ENCODE measurements at regions not wholly inside any gene's neighbourhood (a gene's known extent, or its start where the extent isn't known, plus 50 kb on each side); places are given as distances from the start of the nearest gene placed in this dataset.

DNA sequence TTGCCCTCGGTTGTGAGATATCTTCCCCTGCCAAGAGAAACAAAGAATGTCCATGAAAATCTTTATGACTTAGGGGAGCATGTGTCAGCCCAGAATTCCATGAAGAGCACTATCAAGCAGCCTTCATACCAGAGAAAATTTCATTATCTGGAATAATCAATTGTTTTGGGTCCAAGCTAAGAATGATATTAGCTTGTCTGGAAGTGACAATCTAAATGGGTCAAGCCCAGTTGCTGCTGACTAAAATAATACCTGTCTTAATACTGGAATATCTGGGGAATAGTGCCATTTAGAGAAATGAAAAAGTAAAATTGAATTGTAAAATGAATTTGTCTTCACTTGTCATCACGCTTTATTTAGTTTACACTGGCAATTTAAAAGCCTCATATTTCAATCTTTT lies 407.4 kb downstream of the PLA2G4A start:
- H3K4me3 Mint-ChIP-seq, result no peak overlapping the region
- no peak overlapping the region for H3K4me2 ChIP-seq
- no peaks in the 10 kb centered on the region for H3F3A ChIP-seq (replicated peaks; ENCODE audit: low read depth)
- no peak overlapping the region for H3K27ac ChIP-seq (ENCODE audit: low read depth)
- no peak overlapping the region for H3K27ac Mint-ChIP-seq
- DNase-seq (ENCODE audit: low spot score) (no peak), ATAC-seq (no peak)
- no peaks in the 10 kb centered on the region for H3K36me3 Mint-ChIP-seq (ENCODE audit: low read depth)
- no peaks in the 10 kb centered on the region for H3K27me3 Mint-ChIP-seq (ENCODE audit: insufficient read depth, low read depth, poor library complexity)
- H4K20me1 ChIP-seq (replicated peaks; ENCODE audit: insufficient read depth), result no peaks in the 10 kb centered on the region
- no peaks in the 10 kb centered on the region for H3K9me3 Mint-ChIP-seq
- H3K4me1 ChIP-seq (ENCODE audit: insufficient read depth), result peaks cover 4% of the 10 kb centered on the region; the same call in 1 of the 2 replicates
- peaks cover 8% of the 10 kb centered on the region; the same call in 2 of the 3 replicates for H3K4me1 Mint-ChIP-seq
- no peaks in the 10 kb centered on the region for H3K9me2 ChIP-seq (ENCODE audit: insufficient read depth)
- H3K27me3 ChIP-seq (ENCODE audit: insufficient read depth), result no peaks in the 10 kb centered on the region
- H3K4me3 ChIP-seq, result no peak overlapping the region
- H3K36me3 ChIP-seq (ENCODE audit: insufficient read depth), result no peaks in the 10 kb centered on the region
- no peak overlapping the region for H2AFZ ChIP-seq
- no peak for TF ChIP-seq POLR2AphosphoS5 (IDR thresholded peaks at IDR 0.05; ENCODE audit: low read depth)
- TF ChIP-seq, protein P1, sequence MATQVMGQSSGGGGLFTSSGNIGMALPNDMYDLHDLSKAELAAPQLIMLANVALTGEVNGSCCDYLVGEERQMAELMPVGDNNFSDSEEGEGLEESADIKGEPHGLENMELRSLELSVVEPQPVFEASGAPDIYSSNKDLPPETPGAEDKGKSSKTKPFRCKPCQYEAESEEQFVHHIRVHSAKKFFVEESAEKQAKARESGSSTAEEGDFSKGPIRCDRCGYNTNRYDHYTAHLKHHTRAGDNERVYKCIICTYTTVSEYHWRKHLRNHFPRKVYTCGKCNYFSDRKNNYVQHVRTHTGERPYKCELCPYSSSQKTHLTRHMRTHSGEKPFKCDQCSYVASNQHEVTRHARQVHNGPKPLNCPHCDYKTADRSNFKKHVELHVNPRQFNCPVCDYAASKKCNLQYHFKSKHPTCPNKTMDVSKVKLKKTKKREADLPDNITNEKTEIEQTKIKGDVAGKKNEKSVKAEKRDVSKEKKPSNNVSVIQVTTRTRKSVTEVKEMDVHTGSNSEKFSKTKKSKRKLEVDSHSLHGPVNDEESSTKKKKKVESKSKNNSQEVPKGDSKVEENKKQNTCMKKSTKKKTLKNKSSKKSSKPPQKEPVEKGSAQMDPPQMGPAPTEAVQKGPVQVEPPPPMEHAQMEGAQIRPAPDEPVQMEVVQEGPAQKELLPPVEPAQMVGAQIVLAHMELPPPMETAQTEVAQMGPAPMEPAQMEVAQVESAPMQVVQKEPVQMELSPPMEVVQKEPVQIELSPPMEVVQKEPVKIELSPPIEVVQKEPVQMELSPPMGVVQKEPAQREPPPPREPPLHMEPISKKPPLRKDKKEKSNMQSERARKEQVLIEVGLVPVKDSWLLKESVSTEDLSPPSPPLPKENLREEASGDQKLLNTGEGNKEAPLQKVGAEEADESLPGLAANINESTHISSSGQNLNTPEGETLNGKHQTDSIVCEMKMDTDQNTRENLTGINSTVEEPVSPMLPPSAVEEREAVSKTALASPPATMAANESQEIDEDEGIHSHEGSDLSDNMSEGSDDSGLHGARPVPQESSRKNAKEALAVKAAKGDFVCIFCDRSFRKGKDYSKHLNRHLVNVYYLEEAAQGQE (IDR thresholded peaks at IDR 0.05; ENCODE audit: unreplicated experiment), result no peak
- TF ChIP-seq, protein P2, sequence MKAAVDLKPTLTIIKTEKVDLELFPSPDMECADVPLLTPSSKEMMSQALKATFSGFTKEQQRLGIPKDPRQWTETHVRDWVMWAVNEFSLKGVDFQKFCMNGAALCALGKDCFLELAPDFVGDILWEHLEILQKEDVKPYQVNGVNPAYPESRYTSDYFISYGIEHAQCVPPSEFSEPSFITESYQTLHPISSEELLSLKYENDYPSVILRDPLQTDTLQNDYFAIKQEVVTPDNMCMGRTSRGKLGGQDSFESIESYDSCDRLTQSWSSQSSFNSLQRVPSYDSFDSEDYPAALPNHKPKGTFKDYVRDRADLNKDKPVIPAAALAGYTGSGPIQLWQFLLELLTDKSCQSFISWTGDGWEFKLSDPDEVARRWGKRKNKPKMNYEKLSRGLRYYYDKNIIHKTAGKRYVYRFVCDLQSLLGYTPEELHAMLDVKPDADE (IDR thresholded peaks at IDR 0.05), result no peak
- TF ChIP-seq EZH2phosphoT487 (IDR thresholded peaks at IDR 0.05; ENCODE audit: unreplicated experiment), result no peak
- no peak for TF ChIP-seq JUNB (IDR thresholded peaks at IDR 0.05; ENCODE audit: unreplicated experiment)
- TF ChIP-seq, protein P3, sequence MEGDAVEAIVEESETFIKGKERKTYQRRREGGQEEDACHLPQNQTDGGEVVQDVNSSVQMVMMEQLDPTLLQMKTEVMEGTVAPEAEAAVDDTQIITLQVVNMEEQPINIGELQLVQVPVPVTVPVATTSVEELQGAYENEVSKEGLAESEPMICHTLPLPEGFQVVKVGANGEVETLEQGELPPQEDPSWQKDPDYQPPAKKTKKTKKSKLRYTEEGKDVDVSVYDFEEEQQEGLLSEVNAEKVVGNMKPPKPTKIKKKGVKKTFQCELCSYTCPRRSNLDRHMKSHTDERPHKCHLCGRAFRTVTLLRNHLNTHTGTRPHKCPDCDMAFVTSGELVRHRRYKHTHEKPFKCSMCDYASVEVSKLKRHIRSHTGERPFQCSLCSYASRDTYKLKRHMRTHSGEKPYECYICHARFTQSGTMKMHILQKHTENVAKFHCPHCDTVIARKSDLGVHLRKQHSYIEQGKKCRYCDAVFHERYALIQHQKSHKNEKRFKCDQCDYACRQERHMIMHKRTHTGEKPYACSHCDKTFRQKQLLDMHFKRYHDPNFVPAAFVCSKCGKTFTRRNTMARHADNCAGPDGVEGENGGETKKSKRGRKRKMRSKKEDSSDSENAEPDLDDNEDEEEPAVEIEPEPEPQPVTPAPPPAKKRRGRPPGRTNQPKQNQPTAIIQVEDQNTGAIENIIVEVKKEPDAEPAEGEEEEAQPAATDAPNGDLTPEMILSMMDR (conservative IDR thresholded peaks at IDR 0.05; ENCODE audit: low read depth in 2 of 2), result no peak
- no peak for TF ChIP-seq ZNF114 (CRISPR knock-in tag; IDR thresholded peaks at IDR 0.05)
- no peak for TF ChIP-seq EZH2 (IDR thresholded peaks at IDR 0.05; ENCODE audit: low read depth, unreplicated experiment)
- TF ChIP-seq, protein P4, sequence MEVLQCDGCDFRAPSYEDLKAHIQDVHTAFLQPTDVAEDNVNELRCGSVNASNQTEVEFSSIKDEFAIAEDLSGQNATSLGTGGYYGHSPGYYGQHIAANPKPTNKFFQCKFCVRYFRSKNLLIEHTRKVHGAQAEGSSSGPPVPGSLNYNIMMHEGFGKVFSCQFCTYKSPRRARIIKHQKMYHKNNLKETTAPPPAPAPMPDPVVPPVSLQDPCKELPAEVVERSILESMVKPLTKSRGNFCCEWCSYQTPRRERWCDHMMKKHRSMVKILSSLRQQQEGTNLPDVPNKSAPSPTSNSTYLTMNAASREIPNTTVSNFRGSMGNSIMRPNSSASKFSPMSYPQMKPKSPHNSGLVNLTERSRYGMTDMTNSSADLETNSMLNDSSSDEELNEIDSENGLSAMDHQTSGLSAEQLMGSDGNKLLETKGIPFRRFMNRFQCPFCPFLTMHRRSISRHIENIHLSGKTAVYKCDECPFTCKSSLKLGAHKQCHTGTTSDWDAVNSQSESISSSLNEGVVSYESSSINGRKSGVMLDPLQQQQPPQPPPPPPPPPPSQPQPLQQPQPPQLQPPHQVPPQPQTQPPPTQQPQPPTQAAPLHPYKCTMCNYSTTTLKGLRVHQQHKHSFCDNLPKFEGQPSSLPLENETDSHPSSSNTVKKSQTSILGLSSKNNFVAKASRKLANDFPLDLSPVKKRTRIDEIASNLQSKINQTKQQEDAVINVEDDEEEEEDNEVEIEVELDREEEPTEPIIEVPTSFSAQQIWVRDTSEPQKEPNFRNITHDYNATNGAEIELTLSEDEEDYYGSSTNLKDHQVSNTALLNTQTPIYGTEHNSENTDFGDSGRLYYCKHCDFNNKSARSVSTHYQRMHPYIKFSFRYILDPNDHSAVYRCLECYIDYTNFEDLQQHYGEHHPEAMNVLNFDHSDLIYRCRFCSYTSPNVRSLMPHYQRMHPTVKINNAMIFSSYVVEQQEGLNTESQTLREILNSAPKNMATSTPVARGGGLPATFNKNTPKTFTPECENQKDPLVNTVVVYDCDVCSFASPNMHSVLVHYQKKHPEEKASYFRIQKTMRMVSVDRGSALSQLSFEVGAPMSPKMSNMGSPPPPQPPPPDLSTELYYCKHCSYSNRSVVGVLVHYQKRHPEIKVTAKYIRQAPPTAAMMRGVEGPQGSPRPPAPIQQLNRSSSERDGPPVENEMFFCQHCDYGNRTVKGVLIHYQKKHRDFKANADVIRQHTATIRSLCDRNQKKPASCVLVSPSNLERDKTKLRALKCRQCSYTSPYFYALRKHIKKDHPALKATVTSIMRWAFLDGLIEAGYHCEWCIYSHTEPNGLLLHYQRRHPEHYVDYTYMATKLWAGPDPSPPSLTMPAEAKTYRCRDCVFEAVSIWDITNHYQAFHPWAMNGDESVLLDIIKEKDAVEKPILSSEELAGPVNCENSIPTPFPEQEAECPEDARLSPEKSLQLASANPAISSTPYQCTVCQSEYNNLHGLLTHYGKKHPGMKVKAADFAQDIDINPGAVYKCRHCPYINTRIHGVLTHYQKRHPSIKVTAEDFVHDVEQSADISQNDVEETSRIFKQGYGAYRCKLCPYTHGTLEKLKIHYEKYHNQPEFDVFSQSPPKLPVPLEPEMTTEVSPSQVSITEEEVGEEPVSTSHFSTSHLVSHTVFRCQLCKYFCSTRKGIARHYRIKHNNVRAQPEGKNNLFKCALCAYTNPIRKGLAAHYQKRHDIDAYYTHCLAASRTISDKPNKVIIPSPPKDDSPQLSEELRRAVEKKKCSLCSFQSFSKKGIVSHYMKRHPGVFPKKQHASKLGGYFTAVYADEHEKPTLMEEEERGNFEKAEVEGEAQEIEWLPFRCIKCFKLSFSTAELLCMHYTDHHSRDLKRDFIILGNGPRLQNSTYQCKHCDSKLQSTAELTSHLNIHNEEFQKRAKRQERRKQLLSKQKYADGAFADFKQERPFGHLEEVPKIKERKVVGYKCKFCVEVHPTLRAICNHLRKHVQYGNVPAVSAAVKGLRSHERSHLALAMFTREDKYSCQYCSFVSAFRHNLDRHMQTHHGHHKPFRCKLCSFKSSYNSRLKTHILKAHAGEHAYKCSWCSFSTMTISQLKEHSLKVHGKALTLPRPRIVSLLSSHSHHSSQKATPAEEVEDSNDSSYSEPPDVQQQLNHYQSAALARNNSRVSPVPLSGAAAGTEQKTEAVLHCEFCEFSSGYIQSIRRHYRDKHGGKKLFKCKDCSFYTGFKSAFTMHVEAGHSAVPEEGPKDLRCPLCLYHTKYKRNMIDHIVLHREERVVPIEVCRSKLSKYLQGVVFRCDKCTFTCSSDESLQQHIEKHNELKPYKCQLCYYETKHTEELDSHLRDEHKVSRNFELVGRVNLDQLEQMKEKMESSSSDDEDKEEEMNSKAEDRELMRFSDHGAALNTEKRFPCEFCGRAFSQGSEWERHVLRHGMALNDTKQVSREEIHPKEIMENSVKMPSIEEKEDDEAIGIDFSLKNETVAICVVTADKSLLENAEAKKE (CRISPR knock-in tag; IDR thresholded peaks at IDR 0.05), result no peak
- no peaks in the 10 kb centered on the region for H3K79me2 ChIP-seq (replicated peaks; ENCODE audit: insufficient read depth)

Measured in GM23338 (cell line).